GM12873 (cell line): ENCODE measurements at regions not wholly inside any gene's neighbourhood (a gene's known extent, or its start where the extent isn't known, plus 50 kb on each side); places are given as distances from the start of the nearest gene placed in this dataset.

Experiments used
- TF ChIP-seq, protein P1 (sequence below): IDR thresholded peaks from 2 replicates; pipeline ENCODE4 v1.5.1; 2012; ENCODE audit warnings: low read depth, mild to moderate bottlenecking, moderate library complexity, low read length, control low read depth; ENCODE audit not compliant: insufficient read depth; ENCODE audit errors: missing control alignments

DNA sequence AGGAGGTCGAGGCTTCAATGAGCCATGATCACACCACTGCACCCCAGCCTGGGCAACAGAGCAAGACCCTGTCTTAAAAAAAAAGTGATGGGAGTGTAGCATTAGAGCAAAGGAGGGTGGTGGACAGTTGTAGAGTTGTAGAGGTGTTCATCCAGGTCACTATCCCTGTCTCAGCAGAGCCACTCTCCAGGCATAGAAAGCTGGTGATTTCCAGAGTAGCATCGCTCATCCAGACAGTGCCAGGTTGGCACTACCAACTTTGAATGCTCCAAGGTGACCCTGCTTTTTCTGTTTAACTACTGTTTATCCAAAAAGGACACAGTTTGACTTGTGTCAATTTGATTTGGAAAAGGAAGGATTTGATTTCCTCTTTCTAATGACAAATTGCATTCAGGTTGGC is 147.3 kb downstream of the USP46 start:
- TF ChIP-seq, protein P1, sequence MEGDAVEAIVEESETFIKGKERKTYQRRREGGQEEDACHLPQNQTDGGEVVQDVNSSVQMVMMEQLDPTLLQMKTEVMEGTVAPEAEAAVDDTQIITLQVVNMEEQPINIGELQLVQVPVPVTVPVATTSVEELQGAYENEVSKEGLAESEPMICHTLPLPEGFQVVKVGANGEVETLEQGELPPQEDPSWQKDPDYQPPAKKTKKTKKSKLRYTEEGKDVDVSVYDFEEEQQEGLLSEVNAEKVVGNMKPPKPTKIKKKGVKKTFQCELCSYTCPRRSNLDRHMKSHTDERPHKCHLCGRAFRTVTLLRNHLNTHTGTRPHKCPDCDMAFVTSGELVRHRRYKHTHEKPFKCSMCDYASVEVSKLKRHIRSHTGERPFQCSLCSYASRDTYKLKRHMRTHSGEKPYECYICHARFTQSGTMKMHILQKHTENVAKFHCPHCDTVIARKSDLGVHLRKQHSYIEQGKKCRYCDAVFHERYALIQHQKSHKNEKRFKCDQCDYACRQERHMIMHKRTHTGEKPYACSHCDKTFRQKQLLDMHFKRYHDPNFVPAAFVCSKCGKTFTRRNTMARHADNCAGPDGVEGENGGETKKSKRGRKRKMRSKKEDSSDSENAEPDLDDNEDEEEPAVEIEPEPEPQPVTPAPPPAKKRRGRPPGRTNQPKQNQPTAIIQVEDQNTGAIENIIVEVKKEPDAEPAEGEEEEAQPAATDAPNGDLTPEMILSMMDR: no peak

DNA sequence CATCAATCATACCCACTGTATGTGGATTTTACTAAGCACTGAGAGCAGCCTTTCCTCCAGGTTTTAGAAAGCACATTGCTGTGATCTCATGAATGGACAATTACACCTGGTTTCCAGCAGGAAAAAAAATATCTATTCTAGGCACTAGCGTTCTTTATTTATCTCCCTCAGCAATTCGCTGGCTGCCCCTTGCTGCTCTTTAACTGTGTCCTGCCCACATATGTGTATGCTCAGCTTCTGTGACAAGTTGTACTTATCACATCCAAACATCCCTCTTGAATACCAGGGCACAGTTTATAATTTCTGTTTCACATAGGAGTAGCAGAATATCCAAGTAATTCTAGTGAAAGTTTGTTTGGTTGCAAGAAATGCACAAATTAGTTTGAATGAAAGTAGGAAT is 146.8 kb downstream of the USP46 start:
- TF ChIP-seq, protein P1: no peak

DNA sequence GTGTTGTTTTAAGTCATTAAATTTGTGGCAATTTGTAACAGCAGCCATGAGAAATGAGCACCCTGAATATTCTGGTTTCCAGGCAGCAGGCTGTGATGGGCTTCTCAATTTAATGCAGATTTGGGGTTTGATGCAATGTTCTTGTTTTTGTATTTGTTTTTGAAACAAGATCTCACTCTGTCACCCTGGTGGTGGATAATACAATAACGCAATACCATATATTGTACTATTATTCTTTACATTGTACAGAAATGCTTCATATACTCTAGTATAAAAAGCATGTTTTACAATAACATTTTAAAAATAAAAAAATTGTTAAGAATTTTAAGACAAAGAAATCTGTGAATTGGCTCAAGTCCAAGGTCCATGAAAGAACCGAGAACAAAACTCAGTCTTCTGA is 129.1 kb downstream of the USP46 start:
- TF ChIP-seq, protein P1: no peak

GRCh38 chr4:52535793-52536192 is 123.3 kb downstream of the USP46 start:
- TF ChIP-seq, protein P1: no peak
